GM12878 (cell line): ENCODE measurements at regions not wholly inside any gene's neighbourhood (a gene's known extent, or its start where the extent isn't known, plus 50 kb on each side); places are given as distances from the start of the nearest gene placed in this dataset.

Source experiments
- ATAC-seq: fragments of 200-7000 bp; cut with Tn5 transposase; 3 replicates; pipeline ENCODE4 v1.9.1; 2020; ENCODE audit warnings: mild to moderate bottlenecking, moderate library complexity
- BruUV-seq: library from RNA; stranded (reverse); fragments of 400-500 nt; replicated peaks from 2 replicates; lab custom pipeline; 2021; lab: Mats Ljungman, UMichigan
- CTCF ChIA-PET: fragments of 300-600 bp; sonication (Branson Sonifier 250); formaldehyde crosslinking; extraction: SDS; loops from one replicate; lab custom pipeline; 2021; ENCODE audit warnings: inconsistent platforms; lab: Yijun Ruan, JAX
- POLR2A ChIA-PET: fragments of 350-600 bp; formaldehyde crosslinking; extraction: SDS; loops from one replicate; lab custom pipeline; 2021; ENCODE audit warnings: inconsistent platforms; lab: Charles Lee
- RAD21 ChIA-PET: fragments of 300-600 bp; sonication (Branson Sonifier 250); formaldehyde crosslinking; loops from one replicate; lab custom pipeline; 2023; ENCODE audit warnings: antibody characterized with exemption; ENCODE audit not compliant: unreplicated experiment; lab: Charles Lee
- SMC1A ChIA-PET: fragments of 300-600 bp; sonication (Branson Sonifier 250); formaldehyde crosslinking; loops from one replicate; lab custom pipeline; 2023; ENCODE audit not compliant: unreplicated experiment, uncharacterized antibody; lab: Charles Lee
- DNase-seq: peaks from one replicate; pipeline ENCODE4 v3.0.0-alpha.2; 2011; ENCODE audit warnings: low read depth, low spot score
- FAIRE-seq: peaks from 3 replicates; lab custom pipeline; 2011; peaks lifted over from hg19 to GRCh38; lab: Jason Lieb, UNC
- H2AFZ ChIP-seq: 2 replicates; pipeline ENCODE4 v1.6.0; 2011; ENCODE audit warnings: low read depth, low read length, control low read depth; ENCODE audit not compliant: control insufficient read depth
- H3K27ac ChIP-seq: 2 replicates; pipeline ENCODE4 v1.5.1; 2011; ENCODE audit warnings: control low read depth; ENCODE audit not compliant: control insufficient read depth, insufficient read depth
- H3K27me3 ChIP-seq, 2 experiments: replicated peaks in 1 of 2; 2 replicates each; pipeline versions ENCODE4 v1.6.0 to v1.6.1; 2011; ENCODE audit warnings: low read length in 1 of 2; ENCODE audit not compliant: control insufficient read depth in 2 of 2, insufficient read depth in 2 of 2
- H3K36me3 ChIP-seq, 2 experiments: 2 replicates each; pipeline ENCODE4 v1.5.1; 2011; ENCODE audit warnings: low read length in 1 of 2; ENCODE audit not compliant: control insufficient read depth in 2 of 2, insufficient read depth in 2 of 2
- H3K4me1 ChIP-seq: 2 replicates; pipeline ENCODE4 v1.6.1; 2011; ENCODE audit warnings: mild to moderate bottlenecking, low read length, moderate library complexity, mixed read lengths; ENCODE audit not compliant: control insufficient read depth, insufficient read depth
- H3K4me2 ChIP-seq: 2 replicates; pipeline ENCODE4 v1.6.0; 2011; ENCODE audit warnings: control low read depth; ENCODE audit not compliant: control insufficient read depth, insufficient read depth
- H3K4me3 ChIP-seq: fragments of 200-600 bp; sonication (generic); 2 replicates; pipeline ENCODE4 v1.5.1; 2016
- H3K79me2 ChIP-seq: 2 replicates; pipeline ENCODE4 v1.6.0; 2011; ENCODE audit warnings: low read length; ENCODE audit not compliant: control insufficient read depth, insufficient read depth
- H3K9ac ChIP-seq: 2 replicates; pipeline ENCODE4 v1.8.0; 2011; ENCODE audit warnings: low read length, control low read depth, mixed read lengths; ENCODE audit not compliant: control insufficient read depth, insufficient read depth
- H3K9me3 ChIP-seq: replicated peaks from 3 replicates; pipeline ENCODE4 v1.5.1; 2011; ENCODE audit warnings: mild to moderate bottlenecking, low read length; ENCODE audit not compliant: control insufficient read depth, insufficient read depth
- H4K20me1 ChIP-seq: 2 replicates; pipeline ENCODE4 v1.6.0; 2011; ENCODE audit not compliant: control insufficient read depth, insufficient read depth
- EP300 ChIP-seq, 2 experiments: fragments of 150-350 bp in 1 of 2; IDR thresholded peaks; 2 replicates each; pipeline ENCODE4 v1.6.1; 2011 to 2012; ENCODE audit warnings: low read depth in 2 of 2, low read length in 2 of 2, borderline replicate concordance in 1 of 2, improper control_type of control experiment in 1 of 2, inconsistent platforms in 1 of 2; ENCODE audit not compliant: control insufficient read depth in 1 of 2
- FOXM1 ChIP-seq: IDR thresholded peaks from 2 replicates; pipeline ENCODE4 v1.6.1; 2012; ENCODE audit warnings: low read depth, mild to moderate bottlenecking, inconsistent platforms, low read length, moderate library complexity
- KAT2A ChIP-seq: conservative IDR thresholded peaks from 2 replicates; pipeline ENCODE4 v1.6.1; 2011; ENCODE audit warnings: low read depth, low read length; ENCODE audit not compliant: control insufficient read depth
- NBN ChIP-seq: fragments of 450-650 bp; IDR thresholded peaks from 2 replicates; pipeline ENCODE4 v1.6.1; 2016
- PAX8 ChIP-seq: fragments of 450-650 bp; IDR thresholded peaks from 2 replicates; pipeline ENCODE4 v1.6.1; 2017; ENCODE audit warnings: mild to moderate bottlenecking, moderate library complexity
- RCOR1 ChIP-seq: conservative IDR thresholded peaks from 2 replicates; pipeline ENCODE4 v1.6.1; 2012; ENCODE audit warnings: low read depth, low read length, improper control_type of control experiment
- SMAD1 ChIP-seq: fragments of 450-650 bp; IDR thresholded peaks from 2 replicates; pipeline ENCODE4 v1.6.1; 2018; ENCODE audit warnings: mild to moderate bottlenecking, low read depth; ENCODE audit not compliant: partially characterized antibody
- SP1 ChIP-seq: IDR thresholded peaks from one replicate; pipeline ENCODE4 v1.6.1; 2011; ENCODE audit warnings: low read depth, low read length
- WGBS: methylation state at CpG from one replicate; pipeline ENCODE4 v1.1.6; 2016; ENCODE audit warnings: low lambda C conversion rate; ENCODE audit not compliant: insufficient replicate concordance, insufficient coverage; ENCODE audit errors: missing lambda C conversion rate; 5-methylcytosine and 5-hydroxymethylcytosine counted together
- in situ Hi-C: fragments of 300-500 bp; cut with MboI; formaldehyde crosslinking; loops from 9 replicates; pipeline ENCODE4 v1.14.3; 2018; ENCODE audit warnings: mixed read lengths
- intact Hi-C: fragments of 100-400 bp; cut with micrococcal nuclease; formaldehyde crosslinking; loops from one replicate; pipeline ENCODE4 v1.14.2; 2022; ENCODE audit not compliant: unreplicated experiment
- TF ChIP-seq, protein P1 (sequence below): fragments of 450-650 bp; IDR thresholded peaks from 2 replicates; pipeline ENCODE4 v1.6.1; 2017; ENCODE audit warnings: mild to moderate bottlenecking, moderate library complexity
- TF ChIP-seq, protein P2 (sequence below): IDR thresholded peaks from 2 replicates; pipeline ENCODE4 v1.6.1; 2011; ENCODE audit warnings: low read depth, low read length, improper control_type of control experiment, borderline replicate concordance
- TF ChIP-seq, protein P3 (sequence below): IDR thresholded peaks from 2 replicates; pipeline ENCODE4 v1.6.1; 2011; ENCODE audit warnings: borderline replicate concordance, low read depth, mild to moderate bottlenecking, moderate library complexity, mixed read lengths, low read length; ENCODE audit not compliant: insufficient read depth; ENCODE audit errors: extremely low read length
- TF ChIP-seq, protein P4 (sequence below): fragments of 450-650 bp; IDR thresholded peaks from 2 replicates; pipeline ENCODE4 v1.6.1; 2017; ENCODE audit warnings: borderline replicate concordance

DNA sequence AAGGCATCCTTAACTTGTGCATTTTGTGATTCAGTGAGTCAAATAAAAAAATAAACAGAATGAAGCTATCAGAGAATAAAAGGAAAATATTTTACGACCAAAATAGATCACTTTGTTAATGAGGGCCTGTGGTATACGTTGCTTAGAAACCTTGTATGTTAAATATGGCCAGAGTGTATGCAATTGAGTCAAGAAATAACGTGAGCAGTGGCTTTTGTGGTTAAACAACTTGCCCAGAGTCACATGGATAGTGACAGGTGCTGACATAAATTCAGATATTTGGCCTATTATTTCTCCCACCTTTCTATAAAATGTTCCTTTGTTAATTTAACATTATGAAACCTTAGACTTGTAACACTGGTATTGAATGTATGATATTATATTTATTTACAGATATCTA is 393.4 kb downstream of the PABPC4L start (continued):
- TF ChIP-seq, protein P1, sequence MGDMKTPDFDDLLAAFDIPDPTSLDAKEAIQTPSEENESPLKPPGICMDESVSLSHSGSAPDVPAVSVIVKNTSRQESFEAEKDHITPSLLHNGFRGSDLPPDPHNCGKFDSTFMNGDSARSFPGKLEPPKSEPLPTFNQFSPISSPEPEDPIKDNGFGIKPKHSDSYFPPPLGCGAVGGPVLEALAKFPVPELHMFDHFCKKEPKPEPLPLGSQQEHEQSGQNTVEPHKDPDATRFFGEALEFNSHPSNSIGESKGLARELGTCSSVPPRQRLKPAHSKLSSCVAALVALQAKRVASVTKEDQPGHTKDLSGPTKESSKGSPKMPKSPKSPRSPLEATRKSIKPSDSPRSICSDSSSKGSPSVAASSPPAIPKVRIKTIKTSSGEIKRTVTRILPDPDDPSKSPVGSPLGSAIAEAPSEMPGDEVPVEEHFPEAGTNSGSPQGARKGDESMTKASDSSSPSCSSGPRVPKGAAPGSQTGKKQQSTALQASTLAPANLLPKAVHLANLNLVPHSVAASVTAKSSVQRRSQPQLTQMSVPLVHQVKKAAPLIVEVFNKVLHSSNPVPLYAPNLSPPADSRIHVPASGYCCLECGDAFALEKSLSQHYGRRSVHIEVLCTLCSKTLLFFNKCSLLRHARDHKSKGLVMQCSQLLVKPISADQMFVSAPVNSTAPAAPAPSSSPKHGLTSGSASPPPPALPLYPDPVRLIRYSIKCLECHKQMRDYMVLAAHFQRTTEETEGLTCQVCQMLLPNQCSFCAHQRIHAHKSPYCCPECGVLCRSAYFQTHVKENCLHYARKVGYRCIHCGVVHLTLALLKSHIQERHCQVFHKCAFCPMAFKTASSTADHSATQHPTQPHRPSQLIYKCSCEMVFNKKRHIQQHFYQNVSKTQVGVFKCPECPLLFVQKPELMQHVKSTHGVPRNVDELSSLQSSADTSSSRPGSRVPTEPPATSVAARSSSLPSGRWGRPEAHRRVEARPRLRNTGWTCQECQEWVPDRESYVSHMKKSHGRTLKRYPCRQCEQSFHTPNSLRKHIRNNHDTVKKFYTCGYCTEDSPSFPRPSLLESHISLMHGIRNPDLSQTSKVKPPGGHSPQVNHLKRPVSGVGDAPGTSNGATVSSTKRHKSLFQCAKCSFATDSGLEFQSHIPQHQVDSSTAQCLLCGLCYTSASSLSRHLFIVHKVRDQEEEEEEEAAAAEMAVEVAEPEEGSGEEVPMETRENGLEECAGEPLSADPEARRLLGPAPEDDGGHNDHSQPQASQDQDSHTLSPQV = peak; percentile 58; the same call in 1 of the 2 replicates

DNA sequence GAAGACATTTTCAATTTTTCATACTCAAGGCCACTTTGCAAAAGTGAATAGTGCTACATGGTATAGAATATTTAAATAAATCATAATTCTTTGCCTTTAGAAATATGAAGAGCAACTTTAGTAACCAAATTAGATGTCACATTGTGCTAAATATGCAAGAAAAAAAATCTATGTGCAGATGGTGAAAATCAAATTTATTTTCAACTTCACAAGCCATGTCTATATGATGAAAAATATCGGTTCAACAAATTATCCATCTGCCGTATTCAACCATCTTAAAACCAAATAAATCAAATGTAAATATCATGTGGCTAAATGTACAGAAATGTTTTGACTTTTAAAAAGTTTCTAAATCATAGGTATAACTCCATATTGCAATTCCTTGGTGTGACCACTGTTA is 398.2 kb downstream of the PABPC4L start:
- Histone ChIP-seq H4K20me1 (no peaks in the 10 kb centered on the region), H3K4me2 (no peak overlapping the region), H3K4me1 (no peaks in the 10 kb centered on the region), H3K9me3 (no peaks in the 10 kb centered on the region), H3K4me3 (no peak overlapping the region), H2AFZ (no peak overlapping the region), H3K79me2 (no peaks in the 10 kb centered on the region), H3K36me3 (no peaks in the 10 kb centered on the region), H3K27me3 (no peaks in the 10 kb centered on the region), H3K9ac (no peak overlapping the region), H3K27ac (no peak overlapping the region)
- ChIA-PET POLR2A (no interaction called here), SMC1A (no interaction called here), RAD21 (no interaction called here), CTCF (no interaction called here)
- no peak for ATAC-seq
- TF ChIP-seq RCOR1 (no peak), FOXM1 (no peak), PAX8 (no peak), SMAD1 (no peak), NBN (no peak), SP1 (no peak), EP300 (IDR thresholded peaks at IDR 0.05; ENCODE audit: borderline replicate concordance in 1 of 2, control insufficient read depth in 1 of 2, low read depth in 2 of 2, low read length in 2 of 2) (no peak), KAT2A (no peak)
- TF ChIP-seq, protein P2, sequence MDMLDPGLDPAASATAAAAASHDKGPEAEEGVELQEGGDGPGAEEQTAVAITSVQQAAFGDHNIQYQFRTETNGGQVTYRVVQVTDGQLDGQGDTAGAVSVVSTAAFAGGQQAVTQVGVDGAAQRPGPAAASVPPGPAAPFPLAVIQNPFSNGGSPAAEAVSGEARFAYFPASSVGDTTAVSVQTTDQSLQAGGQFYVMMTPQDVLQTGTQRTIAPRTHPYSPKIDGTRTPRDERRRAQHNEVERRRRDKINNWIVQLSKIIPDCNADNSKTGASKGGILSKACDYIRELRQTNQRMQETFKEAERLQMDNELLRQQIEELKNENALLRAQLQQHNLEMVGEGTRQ = no peak
- TF ChIP-seq, protein P3, sequence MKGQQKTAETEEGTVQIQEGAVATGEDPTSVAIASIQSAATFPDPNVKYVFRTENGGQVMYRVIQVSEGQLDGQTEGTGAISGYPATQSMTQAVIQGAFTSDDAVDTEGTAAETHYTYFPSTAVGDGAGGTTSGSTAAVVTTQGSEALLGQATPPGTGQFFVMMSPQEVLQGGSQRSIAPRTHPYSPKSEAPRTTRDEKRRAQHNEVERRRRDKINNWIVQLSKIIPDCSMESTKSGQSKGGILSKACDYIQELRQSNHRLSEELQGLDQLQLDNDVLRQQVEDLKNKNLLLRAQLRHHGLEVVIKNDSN = no peak
- TF ChIP-seq, protein P4, sequence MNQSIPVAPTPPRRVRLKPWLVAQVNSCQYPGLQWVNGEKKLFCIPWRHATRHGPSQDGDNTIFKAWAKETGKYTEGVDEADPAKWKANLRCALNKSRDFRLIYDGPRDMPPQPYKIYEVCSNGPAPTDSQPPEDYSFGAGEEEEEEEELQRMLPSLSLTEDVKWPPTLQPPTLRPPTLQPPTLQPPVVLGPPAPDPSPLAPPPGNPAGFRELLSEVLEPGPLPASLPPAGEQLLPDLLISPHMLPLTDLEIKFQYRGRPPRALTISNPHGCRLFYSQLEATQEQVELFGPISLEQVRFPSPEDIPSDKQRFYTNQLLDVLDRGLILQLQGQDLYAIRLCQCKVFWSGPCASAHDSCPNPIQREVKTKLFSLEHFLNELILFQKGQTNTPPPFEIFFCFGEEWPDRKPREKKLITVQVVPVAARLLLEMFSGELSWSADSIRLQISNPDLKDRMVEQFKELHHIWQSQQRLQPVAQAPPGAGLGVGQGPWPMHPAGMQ = no peak
- FAIRE-seq = no peak
- in situ Hi-C loops = no loop called here
- no TSS peak for BruUV-seq
- intact Hi-C loops = no loop called here
- 65% methylated on average over 2 of the region's 2 CpGs for WGBS
- DNase-seq = no peak
